Smooth muscle cell (in vitro differentiated cells): ENCODE measurements at regions not wholly inside any gene's neighbourhood (a gene's known extent, or its start where the extent isn't known, plus 50 kb on each side); places are given as distances from the start of the nearest gene placed in this dataset.

Experiments
- DNase-seq: peaks from one replicate; lab custom pipeline; 2025; ENCODE audit not compliant: unreplicated experiment; lab: John Stamatoyannopoulos, UW
- H2AFZ ChIP-seq: fragments of 200-600 bp; sonication (generic); 2 replicates; pipeline ENCODE4 v1.6.0; 2016; ENCODE audit warnings: antibody characterized with exemption, low read depth, mild to moderate bottlenecking
- H3F3A ChIP-seq: fragments of 200-600 bp; sonication (generic); 2 replicates; pipeline ENCODE4 v1.6.0; 2017; ENCODE audit warnings: antibody characterized with exemption, low read depth
- H3K27ac ChIP-seq: fragments of 200-600 bp; sonication (generic); 2 replicates; pipeline ENCODE4 v1.5.1; 2016; ENCODE audit warnings: low read depth, mild to moderate bottlenecking
- H3K27me3 ChIP-seq: fragments of 200-600 bp; sonication (generic); 2 replicates; pipeline ENCODE4 v1.6.1; 2016; ENCODE audit warnings: low read depth, mild to moderate bottlenecking
- H3K36me3 ChIP-seq: fragments of 200-600 bp; sonication (generic); 2 replicates; pipeline ENCODE4 v1.5.1; 2016; ENCODE audit warnings: low read depth
- H3K4me1 ChIP-seq: fragments of 200-600 bp; sonication (generic); 2 replicates; pipeline ENCODE4 v1.5.1; 2016; ENCODE audit warnings: low read depth
- H3K4me2 ChIP-seq: fragments of 200-600 bp; sonication (generic); 2 replicates; pipeline ENCODE4 v1.6.0; 2016; ENCODE audit warnings: mild to moderate bottlenecking
- H3K4me3 ChIP-seq: fragments of 200-600 bp; sonication (generic); 2 replicates; pipeline ENCODE4 v1.5.1; 2016; ENCODE audit warnings: mild to moderate bottlenecking
- H3K79me2 ChIP-seq: fragments of 200-600 bp; sonication (generic); 2 replicates; pipeline ENCODE4 v1.6.0; 2016; ENCODE audit warnings: low read depth, mild to moderate bottlenecking
- H3K9ac ChIP-seq: fragments of 200-600 bp; sonication (generic); 2 replicates; pipeline ENCODE4 v1.6.0; 2016; ENCODE audit warnings: low read depth
- H3K9me3 ChIP-seq: fragments of 200-600 bp; sonication (generic); replicated peaks from 2 replicates; pipeline ENCODE4 v1.5.1; 2016; ENCODE audit warnings: low read depth
- H4K20me1 ChIP-seq: fragments of 200-600 bp; sonication (generic); 2 replicates; pipeline ENCODE4 v1.6.0; 2016; ENCODE audit warnings: low read depth
- CTCF ChIP-seq: fragments of 200-600 bp; sonication (generic); IDR thresholded peaks from 2 replicates; pipeline ENCODE4 v1.5.1; 2017; ENCODE audit warnings: borderline replicate concordance, mild to moderate bottlenecking, antibody characterized with exemption; ENCODE audit not compliant: insufficient read depth, poor library complexity, severe bottlenecking
- WGBS: methylation state at CpG from one replicate; pipeline ENCODE4 v1.1.7; 2016; ENCODE audit warnings: low lambda C conversion rate; 5-methylcytosine and 5-hydroxymethylcytosine counted together

GRCh38 chr4:45951153-45951552 lies 172.7 kb downstream of the GABRG1 start:
- no peaks in the 10 kb centered on the region for H3K79me2 ChIP-seq
- TF ChIP-seq CTCF = no peak

GRCh38 chr4:45946699-45947098 lies 177.2 kb downstream of the GABRG1 start:
- H3K9me3 ChIP-seq = no peaks in the 10 kb centered on the region
- no peaks in the 10 kb centered on the region for H3K4me1 ChIP-seq
- H3K4me2 ChIP-seq = peak overlapping the region; percentile 14
- no peak for TF ChIP-seq CTCF
- H3F3A ChIP-seq = no peaks in the 10 kb centered on the region
- H3K27me3 ChIP-seq = no peaks in the 10 kb centered on the region
- H2AFZ ChIP-seq = no peak overlapping the region
- no peaks in the 10 kb centered on the region for H4K20me1 ChIP-seq
- no peaks in the 10 kb centered on the region for H3K36me3 ChIP-seq
- no peak overlapping the region for H3K9ac ChIP-seq
- no peak overlapping the region for H3K4me3 ChIP-seq
- peak overlapping the region; percentile 60 for H3K27ac ChIP-seq
- H3K79me2 ChIP-seq = no peaks in the 10 kb centered on the region
- DNase-seq = no peak
- WGBS = 65% methylated on average over 1 of the region's 1 CpG

More at GRCh38 chr4:45951153-45951552, 172.7 kb downstream of the GABRG1 start:
- H3K27ac ChIP-seq = no peak overlapping the region
- no peaks in the 10 kb centered on the region for H3K36me3 ChIP-seq
- WGBS = 71% methylated on average over 1 of the region's 1 CpG
- no peaks in the 10 kb centered on the region for H3K4me1 ChIP-seq
- H3K27me3 ChIP-seq = no peaks in the 10 kb centered on the region
- no peaks in the 10 kb centered on the region for H3F3A ChIP-seq
- no peaks in the 10 kb centered on the region for H4K20me1 ChIP-seq
- H3K9ac ChIP-seq = no peak overlapping the region
- no peak for DNase-seq
- no peak overlapping the region for H2AFZ ChIP-seq
- no peaks in the 10 kb centered on the region for H3K9me3 ChIP-seq
- H3K4me3 ChIP-seq = no peak overlapping the region
- H3K4me2 ChIP-seq = no peak overlapping the region

GRCh38 chr4:45944000-45944399 lies 179.9 kb downstream of the GABRG1 start:
- Histone ChIP-seq H4K20me1 (no peaks in the 10 kb centered on the region), H3K27ac (no peak overlapping the region), H3K4me1 (no peaks in the 10 kb centered on the region), H3K9ac (no peak overlapping the region), H3K79me2 (no peaks in the 10 kb centered on the region), H3K4me2 (no peak overlapping the region), H3F3A (no peaks in the 10 kb centered on the region), H3K9me3 (no peaks in the 10 kb centered on the region), H3K27me3 (no peaks in the 10 kb centered on the region), H3K36me3 (no peaks in the 10 kb centered on the region), H3K4me3 (no peak overlapping the region), H2AFZ (no peak overlapping the region)
- 80% methylated on average over 1 of the region's 1 CpG for WGBS
- no peak for DNase-seq
- no peak for TF ChIP-seq CTCF

- no peaks in the 10 kb centered on the region for H3K9me3 ChIP-seq
- H3K9ac ChIP-seq = no peak overlapping the region
- no peaks in the 10 kb centered on the region for H3K79me2 ChIP-seq
- H3K27ac ChIP-seq = no peak overlapping the region
- H3K4me1 ChIP-seq = no peaks in the 10 kb centered on the region
- no peaks in the 10 kb centered on the region for H4K20me1 ChIP-seq
- no peak for DNase-seq
- no peak overlapping the region for H3K4me2 ChIP-seq
- no peaks in the 10 kb centered on the region for H3K27me3 ChIP-seq
- H3K4me3 ChIP-seq = no peak overlapping the region
- no peaks in the 10 kb centered on the region for H3K36me3 ChIP-seq
- no peak overlapping the region for H2AFZ ChIP-seq
- no peak for TF ChIP-seq CTCF
- H3F3A ChIP-seq = no peaks in the 10 kb centered on the region
These were observed 184.8 kb downstream of the GABRG1 start for GRCh38 chr4:45939056-45939455.
